Activated CD8-positive, alpha-beta T cell treated with anti-CD3 and anti-CD28 coated beads for 36 hours (primary cell): ENCODE measurements at regions not wholly inside any gene's neighbourhood (a gene's known extent, or its start where the extent isn't known, plus 50 kb on each side); places are given as distances from the start of the nearest gene placed in this dataset.

Source experiments
- ATAC-seq: fragments of 200-7000 bp; cut with Tn5 transposase; one replicate; pipeline ENCODE4 v1.10.0; 2021; ENCODE audit warnings: mild to moderate bottlenecking, moderate library complexity
- CTCF ChIA-PET: fragments of 350-600 bp; sonication (Branson Sonifier 250); formaldehyde crosslinking; loops from one replicate; lab custom pipeline; 2021; ENCODE audit warnings: antibody characterized with exemption; lab: Charles Lee
- POLR2A ChIA-PET: fragments of 350-600 bp; sonication (Branson Sonifier 250); formaldehyde crosslinking; loops from one replicate; lab custom pipeline; 2021; ENCODE audit warnings: antibody characterized with exemption; lab: Charles Lee
- DNase-seq: peaks from one replicate; pipeline ENCODE4 v3.0.0-alpha.2; 2020
- H3K27ac Mint-ChIP-seq: one replicate; pipeline ENCODE4 v1.8.0; 2021; ENCODE audit warnings: mild to moderate bottlenecking, mixed read lengths
- H3K27me3 Mint-ChIP-seq: one replicate; pipeline ENCODE4 v1.8.0; 2021; ENCODE audit warnings: mixed read lengths
- H3K36me3 Mint-ChIP-seq: one replicate; pipeline ENCODE4 v1.8.0; 2021; ENCODE audit warnings: low read depth, mixed read lengths
- H3K4me1 Mint-ChIP-seq: one replicate; pipeline ENCODE4 v1.8.0; 2021; ENCODE audit warnings: low read depth, mixed read lengths
- H3K4me3 Mint-ChIP-seq: one replicate; pipeline ENCODE4 v1.8.0; 2021; ENCODE audit warnings: mild to moderate bottlenecking, moderate library complexity, mixed read lengths
- H3K9me3 Mint-ChIP-seq: one replicate; pipeline ENCODE4 v1.8.0; 2021; ENCODE audit warnings: mixed read lengths
- intact Hi-C: fragments of 100-400 bp; cut with micrococcal nuclease; formaldehyde crosslinking; loops from one replicate; pipeline ENCODE4 v1.10.0; 2022
- TF ChIP-seq, protein P1 (sequence below): fragments of 200-600 bp; IDR thresholded peaks from one replicate; pipeline ENCODE4 v1.8.0; 2022; ENCODE audit warnings: antibody characterized with exemption, mild to moderate bottlenecking

DNA sequence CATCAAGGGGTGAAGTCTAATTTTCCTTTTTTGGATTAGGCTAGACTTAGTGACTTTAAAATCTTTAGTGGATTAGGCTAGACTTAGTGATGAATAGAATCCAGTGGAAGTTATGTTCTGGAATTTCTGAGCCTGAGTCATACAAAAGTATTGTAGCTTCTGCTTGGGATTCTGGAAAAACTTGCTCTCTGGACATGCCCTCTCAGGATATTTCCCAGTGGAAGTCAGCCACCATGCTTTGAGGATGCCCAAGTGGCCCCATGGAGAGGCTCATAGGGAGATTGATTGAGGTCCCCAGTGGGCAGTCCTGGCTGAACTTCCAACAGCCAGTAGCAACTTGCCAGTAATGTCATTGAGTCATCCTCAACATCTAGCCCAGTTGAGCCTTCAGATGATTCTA, 112.4 kb upstream of the PRLR start:
- no peak for DNase-seq
- H3K9me3 Mint-ChIP-seq, result peaks cover 2% of the 10 kb centered on the region
- H3K36me3 Mint-ChIP-seq, result no peaks in the 10 kb centered on the region
- H3K4me1 Mint-ChIP-seq, result no peaks in the 10 kb centered on the region
- no peak overlapping the region for H3K27ac Mint-ChIP-seq
- H3K27me3 Mint-ChIP-seq, result peaks cover 6% of the 10 kb centered on the region
- ChIA-PET CTCF (no interaction called here), POLR2A (no interaction called here)
- ATAC-seq, result no peak
- intact Hi-C loops, result no loop called here
- TF ChIP-seq, protein P1, sequence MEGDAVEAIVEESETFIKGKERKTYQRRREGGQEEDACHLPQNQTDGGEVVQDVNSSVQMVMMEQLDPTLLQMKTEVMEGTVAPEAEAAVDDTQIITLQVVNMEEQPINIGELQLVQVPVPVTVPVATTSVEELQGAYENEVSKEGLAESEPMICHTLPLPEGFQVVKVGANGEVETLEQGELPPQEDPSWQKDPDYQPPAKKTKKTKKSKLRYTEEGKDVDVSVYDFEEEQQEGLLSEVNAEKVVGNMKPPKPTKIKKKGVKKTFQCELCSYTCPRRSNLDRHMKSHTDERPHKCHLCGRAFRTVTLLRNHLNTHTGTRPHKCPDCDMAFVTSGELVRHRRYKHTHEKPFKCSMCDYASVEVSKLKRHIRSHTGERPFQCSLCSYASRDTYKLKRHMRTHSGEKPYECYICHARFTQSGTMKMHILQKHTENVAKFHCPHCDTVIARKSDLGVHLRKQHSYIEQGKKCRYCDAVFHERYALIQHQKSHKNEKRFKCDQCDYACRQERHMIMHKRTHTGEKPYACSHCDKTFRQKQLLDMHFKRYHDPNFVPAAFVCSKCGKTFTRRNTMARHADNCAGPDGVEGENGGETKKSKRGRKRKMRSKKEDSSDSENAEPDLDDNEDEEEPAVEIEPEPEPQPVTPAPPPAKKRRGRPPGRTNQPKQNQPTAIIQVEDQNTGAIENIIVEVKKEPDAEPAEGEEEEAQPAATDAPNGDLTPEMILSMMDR, result no peak
- no peak overlapping the region for H3K4me3 Mint-ChIP-seq

DNA sequence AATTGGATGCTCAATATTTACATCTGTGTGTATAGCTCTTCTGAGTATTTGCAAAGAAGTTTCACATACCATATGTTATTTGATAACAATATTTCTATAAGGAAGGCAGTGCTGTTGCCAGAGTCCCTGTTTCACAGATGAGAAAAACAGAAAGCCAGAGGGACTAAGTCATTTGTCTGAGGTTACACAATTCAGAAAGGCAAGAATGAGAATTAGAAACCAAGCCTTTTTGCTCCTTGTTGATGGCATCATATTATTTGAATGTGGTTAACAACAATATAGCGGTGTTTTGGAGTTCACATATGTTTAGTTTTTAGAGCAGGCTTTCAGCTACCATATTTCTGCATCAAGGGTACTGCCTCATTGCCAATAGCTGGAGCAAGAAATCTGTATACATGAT, 110.9 kb upstream of the PRLR start:
- ATAC-seq (no peak), DNase-seq (no peak)
- TF ChIP-seq, protein P1, result no peak
- intact Hi-C loops, result no loop called here
- peaks cover 6% of the 10 kb centered on the region for H3K27me3 Mint-ChIP-seq
- H3K4me3 Mint-ChIP-seq, result no peak overlapping the region
- H3K36me3 Mint-ChIP-seq, result no peaks in the 10 kb centered on the region
- CTCF ChIA-PET, result no interaction called here
- H3K4me1 Mint-ChIP-seq, result no peaks in the 10 kb centered on the region
- H3K9me3 Mint-ChIP-seq, result no peaks in the 10 kb centered on the region
- POLR2A ChIA-PET, result no interaction called here
- H3K27ac Mint-ChIP-seq, result no peak overlapping the region

DNA sequence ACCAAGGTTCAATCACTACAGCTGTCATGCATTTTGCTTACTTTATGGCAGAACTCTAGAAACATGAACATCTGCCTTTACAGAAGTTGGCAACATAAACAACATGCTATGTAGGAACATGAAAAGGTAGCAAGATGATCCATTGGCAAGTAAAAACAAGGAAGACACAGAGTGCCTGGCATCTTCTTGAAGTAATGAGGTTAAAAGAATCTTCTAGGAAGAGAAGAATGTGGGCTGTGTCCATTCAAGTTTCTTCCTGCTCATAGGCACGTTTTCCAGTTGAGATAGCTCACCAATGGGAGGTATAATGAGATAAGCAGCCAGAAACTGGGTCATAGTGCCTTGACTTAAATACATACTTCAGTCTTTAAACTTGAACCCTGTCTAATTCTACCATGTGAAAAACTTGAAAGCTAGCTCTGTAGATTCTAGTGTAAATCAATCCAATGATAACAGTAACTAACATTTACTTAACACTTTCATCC, 109.4 kb upstream of the PRLR start:
- intact Hi-C loops, result no loop called here
- no peak for ATAC-seq
- no peak for DNase-seq
- H3K27ac Mint-ChIP-seq, result no peak overlapping the region
- no peak overlapping the region for H3K4me3 Mint-ChIP-seq
- no peaks in the 10 kb centered on the region for H3K9me3 Mint-ChIP-seq
- CTCF ChIA-PET, result no interaction called here
- H3K27me3 Mint-ChIP-seq, result peaks cover 6% of the 10 kb centered on the region
- TF ChIP-seq, protein P1, result no peak
- H3K4me1 Mint-ChIP-seq, result no peaks in the 10 kb centered on the region
- no peaks in the 10 kb centered on the region for H3K36me3 Mint-ChIP-seq
- POLR2A ChIA-PET, result no interaction called here

DNA sequence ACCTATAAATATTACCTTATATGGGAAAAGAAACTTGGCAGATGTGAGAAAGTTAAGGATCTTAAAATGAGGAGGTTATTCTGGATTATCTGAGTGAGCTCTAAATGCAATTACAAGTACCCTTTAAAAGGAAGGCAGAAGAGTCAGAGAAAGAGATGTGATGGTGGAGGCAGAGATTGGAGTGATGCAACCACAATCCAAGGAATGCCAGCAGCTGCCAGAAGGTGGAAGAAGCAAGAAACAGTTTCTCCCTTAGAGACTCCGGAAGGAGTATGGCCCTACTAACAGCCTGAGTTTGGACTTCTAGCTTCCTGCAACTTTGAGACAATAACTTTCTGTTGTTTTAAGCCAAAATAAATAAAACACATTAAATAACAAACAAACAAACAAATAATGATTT, 108.7 kb upstream of the PRLR start:
- ChIA-PET CTCF (no interaction called here), POLR2A (interaction anchor here (0.6 kb wide), 1 partner anchor 66 kb away, joined by 3 read pairs; no protein-coding TSS in a partner anchor)
- DNase-seq (no peak), ATAC-seq (no peak)
- Mint-ChIP-seq H3K4me3 (no peak overlapping the region), H3K27me3 (peaks cover 6% of the 10 kb centered on the region), H3K4me1 (no peaks in the 10 kb centered on the region), H3K9me3 (no peaks in the 10 kb centered on the region), H3K36me3 (no peaks in the 10 kb centered on the region), H3K27ac (no peak overlapping the region)
- intact Hi-C loops, result no loop called here
- TF ChIP-seq, protein P1, result no peak

DNA sequence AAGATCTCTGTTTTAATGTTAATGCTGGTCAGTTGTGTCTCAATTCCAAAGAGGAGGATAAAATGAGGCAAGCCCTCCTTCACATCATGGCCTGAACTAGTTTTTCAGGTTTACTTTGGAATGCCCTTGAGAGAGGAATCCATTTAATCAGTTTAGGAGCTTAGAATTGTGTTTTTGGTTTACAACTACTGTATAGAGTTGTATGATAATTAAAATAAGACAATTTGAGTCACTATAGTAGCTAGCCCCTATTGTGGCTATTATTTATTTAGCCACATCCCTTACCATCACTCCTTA, 107.8 kb upstream of the PRLR start:
- Mint-ChIP-seq H3K27ac (no peak overlapping the region), H3K4me1 (no peaks in the 10 kb centered on the region), H3K36me3 (no peaks in the 10 kb centered on the region), H3K9me3 (no peaks in the 10 kb centered on the region), H3K4me3 (no peak overlapping the region), H3K27me3 (peaks cover 4% of the 10 kb centered on the region)
- no peak for DNase-seq
- ChIA-PET CTCF (no interaction called here), POLR2A (no interaction called here)
- ATAC-seq, result no peak
- intact Hi-C loops, result no loop called here
- TF ChIP-seq, protein P1, result no peak
